ENCODE measurements at regions not wholly inside any gene's neighbourhood (a gene's known extent, or its start where the extent isn't known, plus 50 kb on each side); places are given as distances from the start of the nearest gene placed in this dataset.

DNA sequence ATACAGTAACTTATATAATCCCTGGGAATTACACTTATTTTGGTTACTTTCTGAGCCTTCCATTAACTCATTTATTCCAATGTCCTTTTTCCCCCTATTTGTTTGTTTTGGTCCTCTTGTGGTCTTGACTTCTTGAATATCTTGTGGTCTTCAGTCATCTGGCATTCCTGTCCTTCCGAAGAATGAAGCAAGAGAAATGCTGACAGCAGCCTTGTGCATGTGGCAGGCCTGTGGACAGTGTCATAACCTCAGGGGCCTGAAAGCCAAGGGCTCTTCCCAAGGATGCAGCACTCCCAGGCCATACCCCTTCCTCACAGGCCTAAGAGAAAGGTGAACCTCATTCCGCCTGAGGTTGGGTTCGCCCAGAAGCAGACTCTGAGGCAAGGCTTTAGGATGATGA, 470.2 kb downstream of the DISC1 start:
- no peaks in the 10 kb centered on the region for H3K4me1 ChIP-seq (ENCODE audit: insufficient read depth, low read length)
- no peak overlapping the region for H3K9ac ChIP-seq (ENCODE audit: low read depth, low read length)
- H3K9me3 ChIP-seq (ENCODE audit: control insufficient read depth, insufficient read depth, low read length): no peaks in the 10 kb centered on the region; the same call in 1 of the 2 replicates
- H3K36me3 ChIP-seq (ENCODE audit: insufficient read depth, low read length): no peaks in the 10 kb centered on the region; the same call in 1 of the 2 replicates
